MG63 (cell line): ENCODE measurements at regions not wholly inside any gene's neighbourhood (a gene's known extent, or its start where the extent isn't known, plus 50 kb on each side); places are given as distances from the start of the nearest gene placed in this dataset.
A peak's percentile ranks its signal among the peaks of the same experiment; 100 is the strongest.

Experiments
- DNase-seq: peaks from one replicate; pipeline ENCODE4 v3.0.0-alpha.2; 2020
- H3K27me3 ChIP-seq: fragments of 250-450 bp; sonication (Bioruptor Pico); 2 replicates; pipeline ENCODE4 v1.5.1; 2020; ENCODE audit warnings: mild to moderate bottlenecking, moderate library complexity
- H3K36me3 ChIP-seq: fragments of 250-450 bp; sonication (Bioruptor Pico); 2 replicates; pipeline ENCODE4 v1.5.1; 2020; ENCODE audit warnings: mild to moderate bottlenecking, moderate library complexity
- H3K4me3 ChIP-seq: fragments of 250-450 bp; sonication (Bioruptor Pico); 2 replicates; pipeline ENCODE4 v1.5.1; 2020; ENCODE audit warnings: mild to moderate bottlenecking, moderate library complexity
- H3K9me3 ChIP-seq: fragments of 250-450 bp; sonication (Bioruptor Pico); 2 replicates; pipeline ENCODE4 v1.5.1; 2020; ENCODE audit warnings: mild to moderate bottlenecking, moderate library complexity

- Histone ChIP-seq H3K9me3 (no peaks in the 10 kb centered on the region), H3K4me3 (no peak overlapping the region), H3K27me3 (no peaks in the 10 kb centered on the region), H3K36me3 (no peaks in the 10 kb centered on the region)
- no peak for DNase-seq
Measured at GRCh38 chr14:71726580-71727021, 205.6 kb upstream of the RGS6 start.

- DNase-seq: no peak
- no peaks in the 10 kb centered on the region for H3K36me3 ChIP-seq
- H3K27me3 ChIP-seq: no peaks in the 10 kb centered on the region
- no peak overlapping the region for H3K4me3 ChIP-seq
- H3K9me3 ChIP-seq: no peaks in the 10 kb centered on the region
Measured at GRCh38 chr14:71728386-71728785, 203.8 kb upstream of the RGS6 start.

- Histone ChIP-seq H3K27me3 (no peaks in the 10 kb centered on the region), H3K9me3 (no peaks in the 10 kb centered on the region), H3K36me3 (peaks cover 3% of the 10 kb centered on the region; the same call in 1 of the 2 replicates), H3K4me3 (no peak overlapping the region)
- no peak for DNase-seq
Measured at GRCh38 chr14:71729596-71729995, 202.6 kb upstream of the RGS6 start.

- H3K4me3 ChIP-seq: no peak overlapping the region
- peaks cover 3% of the 10 kb centered on the region; the same call in 1 of the 2 replicates for H3K36me3 ChIP-seq
- DNase-seq: no peak
- no peaks in the 10 kb centered on the region for H3K9me3 ChIP-seq
- H3K27me3 ChIP-seq: no peaks in the 10 kb centered on the region
Measured at GRCh38 chr14:71730471-71730870, 201.8 kb upstream of the RGS6 start.

- no peak overlapping the region for H3K4me3 ChIP-seq
- H3K9me3 ChIP-seq: no peaks in the 10 kb centered on the region
- no peaks in the 10 kb centered on the region for H3K27me3 ChIP-seq
- H3K36me3 ChIP-seq: peaks cover 3% of the 10 kb centered on the region; the same call in 1 of the 2 replicates
- DNase-seq: no peak
Measured at GRCh38 chr14:71731096-71731495, 201.1 kb upstream of the RGS6 start.

- Histone ChIP-seq H3K9me3 (no peaks in the 10 kb centered on the region), H3K36me3 (peaks cover 3% of the 10 kb centered on the region; the same call in 1 of the 2 replicates), H3K27me3 (no peaks in the 10 kb centered on the region), H3K4me3 (no peak overlapping the region)
- DNase-seq: peak; percentile 35
Measured at GRCh38 chr14:71733210-71733883, 198.9 kb upstream of the RGS6 start.

- Histone ChIP-seq H3K4me3 (no peak overlapping the region), H3K27me3 (no peaks in the 10 kb centered on the region), H3K36me3 (peaks cover 3% of the 10 kb centered on the region; the same call in 1 of the 2 replicates), H3K9me3 (no peaks in the 10 kb centered on the region)
- DNase-seq: no peak
Measured at GRCh38 chr14:71734076-71734475, 198.2 kb upstream of the RGS6 start.

- H3K36me3 ChIP-seq: peaks cover 3% of the 10 kb centered on the region; the same call in 1 of the 2 replicates
- H3K27me3 ChIP-seq: no peaks in the 10 kb centered on the region
- no peak for DNase-seq
Measured at GRCh38 chr14:71734885-71735284, 197.3 kb upstream of the RGS6 start.

GRCh38 chr14:71737760-71738159 is 194.5 kb upstream of the RGS6 start:
- peaks cover 3% of the 10 kb centered on the region; the same call in 1 of the 2 replicates for H3K36me3 ChIP-seq
- H3K4me3 ChIP-seq: no peak overlapping the region
- DNase-seq: no peak
- no peaks in the 10 kb centered on the region for H3K27me3 ChIP-seq
- H3K9me3 ChIP-seq: no peaks in the 10 kb centered on the region

More at GRCh38 chr14:71734885-71735284, 197.3 kb upstream of the RGS6 start:
- Histone ChIP-seq H3K9me3 (no peaks in the 10 kb centered on the region), H3K4me3 (no peak overlapping the region)

GRCh38 chr14:71739273-71739990 is 192.8 kb upstream of the RGS6 start:
- Histone ChIP-seq H3K36me3 (no peaks in the 10 kb centered on the region), H3K27me3 (no peaks in the 10 kb centered on the region), H3K4me3 (no peak overlapping the region), H3K9me3 (no peaks in the 10 kb centered on the region)
- DNase-seq: no peak

- no peak for DNase-seq
- no peak overlapping the region for H3K4me3 ChIP-seq
- H3K36me3 ChIP-seq: no peaks in the 10 kb centered on the region
- H3K27me3 ChIP-seq: no peaks in the 10 kb centered on the region
- H3K9me3 ChIP-seq: no peaks in the 10 kb centered on the region
Measured at GRCh38 chr14:71741241-71741640, 191.0 kb upstream of the RGS6 start.

GRCh38 chr14:71742485-71742884 is 189.7 kb upstream of the RGS6 start:
- Histone ChIP-seq H3K27me3 (no peaks in the 10 kb centered on the region), H3K4me3 (no peak overlapping the region), H3K36me3 (no peaks in the 10 kb centered on the region), H3K9me3 (no peaks in the 10 kb centered on the region)
- no peak for DNase-seq

GRCh38 chr14:71745072-71745471 is 187.2 kb upstream of the RGS6 start:
- Histone ChIP-seq H3K4me3 (no peak overlapping the region), H3K27me3 (no peaks in the 10 kb centered on the region), H3K36me3 (no peaks in the 10 kb centered on the region), H3K9me3 (no peaks in the 10 kb centered on the region)
- no peak for DNase-seq

GRCh38 chr14:71748196-71748595 is 184.0 kb upstream of the RGS6 start:
- no peaks in the 10 kb centered on the region for H3K27me3 ChIP-seq
- no peak overlapping the region for H3K4me3 ChIP-seq
- H3K9me3 ChIP-seq: no peaks in the 10 kb centered on the region
- H3K36me3 ChIP-seq: no peaks in the 10 kb centered on the region
- DNase-seq: no peak

GRCh38 chr14:71749613-71750238 is 182.5 kb upstream of the RGS6 start:
- Histone ChIP-seq H3K9me3 (no peaks in the 10 kb centered on the region), H3K36me3 (no peaks in the 10 kb centered on the region), H3K4me3 (no peak overlapping the region), H3K27me3 (no peaks in the 10 kb centered on the region)
- no peak for DNase-seq

- no peaks in the 10 kb centered on the region for H3K9me3 ChIP-seq
- no peaks in the 10 kb centered on the region for H3K36me3 ChIP-seq
- no peak overlapping the region for H3K4me3 ChIP-seq
- DNase-seq: no peak
- no peaks in the 10 kb centered on the region for H3K27me3 ChIP-seq
Measured at GRCh38 chr14:71751264-71751663, 181.0 kb upstream of the RGS6 start.

- Histone ChIP-seq H3K27me3 (no peaks in the 10 kb centered on the region), H3K36me3 (no peaks in the 10 kb centered on the region), H3K9me3 (no peaks in the 10 kb centered on the region), H3K4me3 (no peak overlapping the region)
- DNase-seq: no peak
Measured at GRCh38 chr14:71752111-71752738, 180.0 kb upstream of the RGS6 start.
